CD4-positive, alpha-beta memory T cell (primary cell): ENCODE measurements at regions not wholly inside any gene's neighbourhood (a gene's known extent, or its start where the extent isn't known, plus 50 kb on each side); places are given as distances from the start of the nearest gene placed in this dataset.

ENCODE experiments used
- CTCF ChIA-PET: fragments of 350-600 bp; sonication (Branson Sonifier 250); formaldehyde crosslinking; loops from one replicate; lab custom pipeline; 2021; ENCODE audit warnings: inconsistent platforms; ENCODE audit not compliant: partially characterized antibody; lab: Charles Lee
- POLR2A ChIA-PET: fragments of 350-600 bp; sonication (Branson Sonifier 250); formaldehyde crosslinking; loops from one replicate; lab custom pipeline; 2021; ENCODE audit not compliant: partially characterized antibody; lab: Charles Lee
- DNase-seq, 5 donors: peaks; one replicate each; pipeline versions ENCODE4 v3.0.0 to v3.0.0-alpha.2; 2020 to 2022; ENCODE audit warnings: mixed read lengths in 1 of 5
- H3K27ac ChIP-seq: one replicate; pipeline ENCODE4 v1.7.0; 2013; ENCODE audit warnings: low read depth, low read length
- H3K27me3 ChIP-seq: 2 replicates; pipeline ENCODE4 v1.7.0; 2013; ENCODE audit warnings: mild to moderate bottlenecking, low read length, moderate library complexity; ENCODE audit not compliant: insufficient read depth
- H3K36me3 ChIP-seq: 2 replicates; pipeline ENCODE4 v1.7.0; 2013; ENCODE audit warnings: mild to moderate bottlenecking, low read length, moderate library complexity; ENCODE audit not compliant: insufficient read depth
- H3K4me1 ChIP-seq: 2 replicates; pipeline ENCODE4 v1.7.0; 2013; ENCODE audit warnings: mild to moderate bottlenecking, low read length, moderate library complexity; ENCODE audit not compliant: insufficient read depth
- H3K4me3 ChIP-seq, 2 donors: one replicate each; pipeline ENCODE4 v1.7.0; 2013; ENCODE audit warnings: low read length in 2 of 2, mild to moderate bottlenecking in 1 of 2
- H3K9me3 ChIP-seq, 2 donors: one replicate each; pipeline ENCODE4 v1.7.0; 2013; ENCODE audit warnings: low read length in 2 of 2, control low read depth in 1 of 2; ENCODE audit not compliant: control insufficient read depth in 1 of 2
- H3K27ac Mint-ChIP-seq, 7 donors: one replicate each; pipeline ENCODE4 v1.8.0; 2020 to 2021; ENCODE audit warnings: mixed read lengths in 7 of 7, mild to moderate bottlenecking in 6 of 7, inconsistent platforms in 3 of 7, moderate library complexity in 3 of 7
- H3K27me3 Mint-ChIP-seq, 2 donors: one replicate each; pipeline ENCODE4 v1.8.0; 2020 to 2021; ENCODE audit warnings: mixed read lengths in 2 of 2
- H3K36me3 Mint-ChIP-seq, 2 donors: one replicate each; pipeline ENCODE4 v1.8.0; 2020 to 2021; ENCODE audit warnings: mixed read lengths in 2 of 2, inconsistent platforms in 1 of 2, mild to moderate bottlenecking in 1 of 2
- H3K4me1 Mint-ChIP-seq, 4 donors: one replicate each; pipeline ENCODE4 v1.8.0; 2020 to 2021; ENCODE audit warnings: mixed read lengths in 4 of 4, mild to moderate bottlenecking in 1 of 4
- H3K4me3 Mint-ChIP-seq, 8 donors: one replicate each; pipeline ENCODE4 v1.8.0; 2020 to 2021; ENCODE audit warnings: mixed read lengths in 8 of 8, mild to moderate bottlenecking in 7 of 8, moderate library complexity in 6 of 8, inconsistent platforms in 3 of 8
- H3K9me3 Mint-ChIP-seq, 8 donors: one replicate each; pipeline ENCODE4 v1.8.0; 2020 to 2021; ENCODE audit warnings: mixed read lengths in 8 of 8, mild to moderate bottlenecking in 5 of 8, inconsistent platforms in 3 of 8, moderate library complexity in 1 of 8
- intact Hi-C: fragments of 100-400 bp; cut with micrococcal nuclease; formaldehyde crosslinking; loops from one replicate; pipeline ENCODE4 v1.15.1; 2023

- Histone ChIP-seq H3K9me3 (no peaks in the 10 kb centered on the region), H3K36me3 (no peaks in the 10 kb centered on the region), H3K27me3 (no peaks in the 10 kb centered on the region), H3K27ac (no peak overlapping the region), H3K4me3 (no peak overlapping the region), H3K4me1 (no peaks in the 10 kb centered on the region)
- no peak overlapping the region for H3K4me3 Mint-ChIP-seq
- ChIA-PET CTCF (no interaction called here), POLR2A (no interaction called here)
- H3K9me3 Mint-ChIP-seq = peaks cover 0 to 8% (median 2%) of the 10 kb centered on the region in 8 donors
- no peak for DNase-seq
- H3K27ac Mint-ChIP-seq = no peak overlapping the region
- no peaks in the 10 kb centered on the region for H3K36me3 Mint-ChIP-seq
- no peaks in the 10 kb centered on the region for H3K27me3 Mint-ChIP-seq
- no peaks in the 10 kb centered on the region for H3K4me1 Mint-ChIP-seq
- intact Hi-C loops = no loop called here
Observed at GRCh38 chr13:34277936-34278335, 460.0 kb downstream of the RFC3 start.

DNA sequence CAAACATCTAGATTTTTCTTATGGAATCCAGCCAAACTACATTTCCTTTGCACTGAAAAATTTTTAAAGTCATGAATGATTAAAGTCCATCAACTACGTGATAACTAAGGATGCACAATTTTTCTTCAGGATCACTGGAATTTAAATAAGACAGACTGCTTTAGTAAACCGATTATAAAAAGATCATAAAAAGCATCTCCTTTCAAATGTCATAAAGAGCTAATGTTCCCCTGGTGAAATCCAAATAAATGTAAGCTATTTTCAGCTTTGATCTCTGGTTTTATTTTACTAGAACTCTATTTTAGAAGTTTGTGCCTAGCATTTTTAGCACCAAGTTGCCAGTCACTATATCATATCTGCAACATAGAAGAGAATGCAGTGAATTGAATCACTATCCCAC is 460.8 kb downstream of the RFC3 start:
- Mint-ChIP-seq H3K9me3 (peaks cover 0 to 11% (median 7%) of the 10 kb centered on the region in 8 donors), H3K4me3 (no peak overlapping the region), H3K27ac (no peak overlapping the region), H3K36me3 (no peaks in the 10 kb centered on the region), H3K27me3 (no peaks in the 10 kb centered on the region), H3K4me1 (no peaks in the 10 kb centered on the region)
- H3K9me3 ChIP-seq = no peaks in the 10 kb centered on the region
- no peak overlapping the region for H3K4me3 ChIP-seq
- intact Hi-C loops = no loop called here
- POLR2A ChIA-PET = no interaction called here
- no peaks in the 10 kb centered on the region for H3K27me3 ChIP-seq
- DNase-seq = no peak
- no peaks in the 10 kb centered on the region for H3K4me1 ChIP-seq
- CTCF ChIA-PET = no interaction called here
- H3K36me3 ChIP-seq = no peaks in the 10 kb centered on the region
- H3K27ac ChIP-seq = no peak overlapping the region

DNA sequence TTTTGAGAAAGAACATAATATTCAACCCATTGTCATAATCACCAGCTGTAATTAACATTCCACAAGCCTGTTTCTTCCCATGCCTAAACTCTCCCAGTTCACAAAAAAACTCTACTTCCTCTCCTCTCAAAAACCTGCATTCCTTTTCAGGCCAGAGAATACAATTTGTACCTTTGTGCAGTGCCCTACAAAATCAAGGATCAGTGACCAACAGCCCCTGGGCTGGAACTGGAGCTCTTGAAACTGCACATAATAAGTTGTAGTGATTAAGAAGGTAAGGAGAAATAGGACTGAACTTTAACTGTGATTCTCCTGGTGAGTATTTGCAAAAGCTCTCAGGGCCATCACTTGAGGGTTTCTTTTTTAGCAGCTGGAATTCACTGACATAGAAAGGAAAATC is 472.7 kb downstream of the RFC3 start:
- Mint-ChIP-seq H3K9me3 (peaks cover 0 to 7% (median 2%) of the 10 kb centered on the region in 8 donors), H3K4me1 (no peaks in the 10 kb centered on the region), H3K36me3 (no peaks in the 10 kb centered on the region), H3K27ac (no peak overlapping the region), H3K4me3 (no peak overlapping the region), H3K27me3 (no peaks in the 10 kb centered on the region)
- DNase-seq = no peak
- no peaks in the 10 kb centered on the region for H3K36me3 ChIP-seq
- no peaks in the 10 kb centered on the region for H3K4me1 ChIP-seq
- H3K27ac ChIP-seq = no peak overlapping the region
- no peaks in the 10 kb centered on the region for H3K9me3 ChIP-seq
- H3K27me3 ChIP-seq = no peaks in the 10 kb centered on the region
- no peak overlapping the region for H3K4me3 ChIP-seq
- intact Hi-C loops = no loop called here
- CTCF ChIA-PET = no interaction called here
- POLR2A ChIA-PET = no interaction called here

DNA sequence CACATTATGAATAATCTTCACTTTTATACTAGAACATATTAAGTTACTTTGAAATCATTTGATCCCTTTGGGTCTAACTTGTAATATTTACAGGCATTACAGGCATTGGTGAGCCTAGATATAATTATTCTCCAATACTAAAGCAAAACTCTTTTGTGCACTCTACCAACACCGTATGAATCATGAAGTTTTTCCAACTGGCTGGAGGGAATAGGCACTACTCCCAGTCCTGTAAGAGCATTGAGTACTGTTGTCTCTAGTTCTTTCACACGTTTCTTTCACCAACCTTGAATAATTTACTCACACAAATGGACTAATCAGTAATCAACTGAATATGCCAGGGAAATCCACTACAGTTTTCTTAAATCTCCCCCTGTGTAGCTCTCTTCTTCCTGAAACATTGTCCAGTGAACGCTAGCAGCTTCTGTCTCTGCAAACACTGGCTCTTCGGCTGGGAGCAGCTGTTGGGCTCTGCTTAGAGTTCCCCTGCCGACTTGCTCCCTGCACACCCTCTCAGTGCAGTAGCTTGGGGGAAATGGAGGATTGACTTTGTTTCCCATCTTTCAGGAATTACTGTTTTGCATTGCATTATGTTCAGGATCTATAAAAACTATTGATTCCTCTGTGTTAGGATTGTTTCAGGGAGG is 476.7 kb downstream of the RFC3 start:
- ChIA-PET CTCF (no interaction called here), POLR2A (no interaction called here)
- H3K4me1 ChIP-seq = no peaks in the 10 kb centered on the region
- H3K4me1 Mint-ChIP-seq = no peaks in the 10 kb centered on the region
- peaks cover 0 to 3% (median 0%) of the 10 kb centered on the region in 8 donors for H3K9me3 Mint-ChIP-seq
- H3K36me3 ChIP-seq = no peaks in the 10 kb centered on the region
- H3K9me3 ChIP-seq = no peaks in the 10 kb centered on the region
- no peak overlapping the region for H3K4me3 Mint-ChIP-seq
- intact Hi-C loops = no loop called here
- H3K27ac ChIP-seq = no peak overlapping the region
- H3K27me3 Mint-ChIP-seq = no peaks in the 10 kb centered on the region
- no peak overlapping the region for H3K4me3 ChIP-seq
- no peak overlapping the region for H3K27ac Mint-ChIP-seq
- no peak for DNase-seq
- H3K36me3 Mint-ChIP-seq = no peaks in the 10 kb centered on the region
- no peaks in the 10 kb centered on the region for H3K27me3 ChIP-seq

DNA sequence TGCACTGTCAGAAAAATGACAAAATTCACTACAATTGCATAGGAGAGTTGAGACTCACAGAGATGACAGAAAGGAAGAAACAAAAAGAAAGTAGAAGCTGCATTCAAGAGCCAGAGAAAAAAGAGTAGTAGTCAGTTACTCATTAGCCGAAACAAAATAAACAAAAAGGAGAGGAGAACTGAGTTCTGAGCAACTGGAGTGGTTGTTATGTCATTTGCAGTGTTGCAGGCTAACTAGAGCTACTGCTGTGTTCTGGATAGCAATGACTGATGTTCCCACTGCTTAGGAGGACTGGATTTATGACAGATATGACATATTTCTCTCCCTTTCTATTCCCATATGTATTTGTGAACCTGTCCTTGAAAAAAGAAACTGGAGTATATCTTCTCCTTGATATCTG is 482.6 kb downstream of the RFC3 start:
- H3K4me1 Mint-ChIP-seq = no peaks in the 10 kb centered on the region
- intact Hi-C loops = no loop called here
- no peaks in the 10 kb centered on the region for H3K9me3 ChIP-seq
- no peaks in the 10 kb centered on the region for H3K27me3 ChIP-seq
- no peaks in the 10 kb centered on the region for H3K4me1 ChIP-seq
- ChIA-PET CTCF (no interaction called here), POLR2A (no interaction called here)
- H3K27ac ChIP-seq = no peak overlapping the region
- H3K36me3 ChIP-seq = no peaks in the 10 kb centered on the region
- H3K4me3 ChIP-seq = no peak overlapping the region
- peaks cover 0 to 8% (median 1%) of the 10 kb centered on the region in 8 donors for H3K9me3 Mint-ChIP-seq
- no peak overlapping the region for H3K4me3 Mint-ChIP-seq
- H3K36me3 Mint-ChIP-seq = no peaks in the 10 kb centered on the region
- no peaks in the 10 kb centered on the region for H3K27me3 Mint-ChIP-seq
- DNase-seq = no peak
- H3K27ac Mint-ChIP-seq = peak overlapping the region in 1 of 7 donors; percentile 25

GRCh38 chr13:34302596-34302995 is 484.6 kb downstream of the RFC3 start:
- DNase-seq = no peak
- Mint-ChIP-seq H3K4me3 (no peak overlapping the region), H3K27me3 (no peaks in the 10 kb centered on the region), H3K36me3 (no peaks in the 10 kb centered on the region), H3K9me3 (peaks cover 0 to 8% (median 2%) of the 10 kb centered on the region in 8 donors), H3K27ac (no peak overlapping the region), H3K4me1 (no peaks in the 10 kb centered on the region)
- Histone ChIP-seq H3K4me3 (no peak overlapping the region), H3K4me1 (no peaks in the 10 kb centered on the region), H3K27me3 (no peaks in the 10 kb centered on the region), H3K27ac (no peak overlapping the region), H3K9me3 (no peaks in the 10 kb centered on the region), H3K36me3 (no peaks in the 10 kb centered on the region)
- POLR2A ChIA-PET = no interaction called here
- intact Hi-C loops = no loop called here
- CTCF ChIA-PET = no interaction called here

- Mint-ChIP-seq H3K9me3 (peaks cover 0 to 8% (median 2%) of the 10 kb centered on the region in 8 donors), H3K27me3 (no peaks in the 10 kb centered on the region), H3K27ac (no peak overlapping the region), H3K36me3 (no peaks in the 10 kb centered on the region), H3K4me3 (no peak overlapping the region), H3K4me1 (no peaks in the 10 kb centered on the region)
- intact Hi-C loops = no loop called here
- no peaks in the 10 kb centered on the region for H3K36me3 ChIP-seq
- no peak for DNase-seq
- ChIA-PET CTCF (no interaction called here), POLR2A (no interaction called here)
- no peak overlapping the region for H3K27ac ChIP-seq
- no peaks in the 10 kb centered on the region for H3K4me1 ChIP-seq
- H3K4me3 ChIP-seq = no peak overlapping the region
- H3K27me3 ChIP-seq = no peaks in the 10 kb centered on the region
- H3K9me3 ChIP-seq = no peaks in the 10 kb centered on the region
Observed at GRCh38 chr13:34303346-34303745, 485.4 kb downstream of the RFC3 start.

- H3K4me3 Mint-ChIP-seq = no peak overlapping the region
- Histone ChIP-seq H3K4me3 (no peak overlapping the region), H3K4me1 (no peaks in the 10 kb centered on the region), H3K9me3 (no peaks in the 10 kb centered on the region), H3K27ac (no peak overlapping the region), H3K27me3 (no peaks in the 10 kb centered on the region), H3K36me3 (no peaks in the 10 kb centered on the region)
- no peaks in the 10 kb centered on the region for H3K36me3 Mint-ChIP-seq
- POLR2A ChIA-PET = no interaction called here
- no peak for DNase-seq
- CTCF ChIA-PET = no interaction called here
- no peak overlapping the region for H3K27ac Mint-ChIP-seq
- no peaks in the 10 kb centered on the region for H3K27me3 Mint-ChIP-seq
- intact Hi-C loops = no loop called here
- H3K9me3 Mint-ChIP-seq = peaks cover 0 to 8% (median 2%) of the 10 kb centered on the region in 8 donors
- no peaks in the 10 kb centered on the region for H3K4me1 Mint-ChIP-seq
Observed at GRCh38 chr13:34307607-34308006, 489.7 kb downstream of the RFC3 start.
